Body of pancreas (tissue), 4 donors: ENCODE measurements at regions not wholly inside any gene's neighbourhood (a gene's known extent, or its start where the extent isn't known, plus 50 kb on each side); places are given as distances from the start of the nearest gene placed in this dataset.
"Not testable (repeated sequence)": the region's sequence is repeated elsewhere in the genome, so short reads cannot be mapped to it uniquely, and the experiment has no call there.

Experiments
- ATAC-seq: fragments of 150-250 bp; one replicate; pipeline ENCODE4 v1.9.1; 2016
- DNase-seq, 4 donors: peaks; one replicate each; pipeline ENCODE4 v3.0.0-alpha.2; 2019
- H3K27ac ChIP-seq, 4 donors: fragments of 200-600 bp; sonication (generic); 1 replicate in 3 of 4; 2 replicates in 1 of 4; pipeline versions ENCODE4 v1.5.1 to v1.6.1; 2016 to 2019; ENCODE audit warnings: mild to moderate bottlenecking in 1 of 4, mixed read lengths in 1 of 4, moderate library complexity in 1 of 4
- H3K27me3 ChIP-seq, 2 donors: fragments of 200-600 bp; sonication (generic); one replicate each; pipeline ENCODE4 v1.6.0; 2016; ENCODE audit warnings: mild to moderate bottlenecking in 1 of 2
- H3K36me3 ChIP-seq, 2 donors: fragments of 200-600 bp; sonication (generic); replicated peaks in 1 of 2; 2 replicates each; pipeline ENCODE4 v1.5.1; 2016; ENCODE audit warnings: low read depth in 2 of 2; ENCODE audit not compliant: insufficient read depth in 1 of 2
- H3K4me1 ChIP-seq: fragments of 200-600 bp; sonication (generic); one replicate; pipeline ENCODE4 v1.6.0; 2016
- H3K4me3 ChIP-seq, 2 donors: fragments of 200-600 bp; sonication (generic); 1 replicate in 1 of 2; 2 replicates in 1 of 2; pipeline ENCODE4 v1.5.1; 2016 to 2019
- H3K9me3 ChIP-seq, 3 donors: fragments of 200-600 bp; sonication (generic); 1 replicate in 2 of 3; 2 replicates in 1 of 3; pipeline ENCODE4 v1.5.1; 2016
- POLR2A ChIP-seq, 3 donors: fragments of 450-650 bp; IDR thresholded peaks; one replicate each; pipeline ENCODE4 v1.6.1; 2016; ENCODE audit warnings: antibody characterized with exemption in 3 of 3, mild to moderate bottlenecking in 2 of 3
- WGBS, 2 donors: methylation state at CpG; one replicate each; pipeline ENCODE4 v1.1.5; 2017; 5-methylcytosine and 5-hydroxymethylcytosine counted together
- intact Hi-C: fragments of 100-400 bp; cut with DNase I; formaldehyde crosslinking; loops from one replicate; pipeline ENCODE4 v1.15.1; 2023
- TF ChIP-seq, protein P1 (sequence below), 7 experiments: fragments of 450-650 bp in 4 of 7; fragments of 200-600 bp in 3 of 7; sonication (generic) in 3 of 7; IDR thresholded peaks; one replicate each; pipeline ENCODE4 v1.5.1; 2016 to 2019; ENCODE audit warnings: antibody characterized with exemption in 7 of 7

- Histone ChIP-seq H3K36me3 (no peaks in the 10 kb centered on the region), H3K27ac (no peak overlapping the region), H3K9me3 (no peaks in the 10 kb centered on the region), H3K27me3 (no peaks in the 10 kb centered on the region), H3K4me1 (no peaks in the 10 kb centered on the region), H3K4me3 (no peak overlapping the region)
- WGBS, 2 donors: 58 to 75% methylated on average over 4 of the region's 4 CpGs
- intact Hi-C loops: no loop called here
- no peak for ATAC-seq
- TF ChIP-seq POLR2A (IDR thresholded peaks at IDR 0.05): no peak
- TF ChIP-seq, protein P1, sequence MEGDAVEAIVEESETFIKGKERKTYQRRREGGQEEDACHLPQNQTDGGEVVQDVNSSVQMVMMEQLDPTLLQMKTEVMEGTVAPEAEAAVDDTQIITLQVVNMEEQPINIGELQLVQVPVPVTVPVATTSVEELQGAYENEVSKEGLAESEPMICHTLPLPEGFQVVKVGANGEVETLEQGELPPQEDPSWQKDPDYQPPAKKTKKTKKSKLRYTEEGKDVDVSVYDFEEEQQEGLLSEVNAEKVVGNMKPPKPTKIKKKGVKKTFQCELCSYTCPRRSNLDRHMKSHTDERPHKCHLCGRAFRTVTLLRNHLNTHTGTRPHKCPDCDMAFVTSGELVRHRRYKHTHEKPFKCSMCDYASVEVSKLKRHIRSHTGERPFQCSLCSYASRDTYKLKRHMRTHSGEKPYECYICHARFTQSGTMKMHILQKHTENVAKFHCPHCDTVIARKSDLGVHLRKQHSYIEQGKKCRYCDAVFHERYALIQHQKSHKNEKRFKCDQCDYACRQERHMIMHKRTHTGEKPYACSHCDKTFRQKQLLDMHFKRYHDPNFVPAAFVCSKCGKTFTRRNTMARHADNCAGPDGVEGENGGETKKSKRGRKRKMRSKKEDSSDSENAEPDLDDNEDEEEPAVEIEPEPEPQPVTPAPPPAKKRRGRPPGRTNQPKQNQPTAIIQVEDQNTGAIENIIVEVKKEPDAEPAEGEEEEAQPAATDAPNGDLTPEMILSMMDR (IDR thresholded peaks at IDR 0.05): no peak
- DNase-seq: no peak
These were observed 167.2 kb downstream of the RAMP3 start for GRCh38 chr7:45324683-45325237.

GRCh38 chr7:45325378-45325777 is 167.8 kb downstream of the RAMP3 start:
- H3K9me3 ChIP-seq: no peaks in the 10 kb centered on the region
- H3K4me3 ChIP-seq: no peak overlapping the region
- TF ChIP-seq, protein P1 (IDR thresholded peaks at IDR 0.05): no peak
- TF ChIP-seq POLR2A (IDR thresholded peaks at IDR 0.05): no peak
- intact Hi-C loops: no loop called here
- H3K27ac ChIP-seq: no peak overlapping the region
- no peaks in the 10 kb centered on the region for H3K4me1 ChIP-seq
- no peak for ATAC-seq
- DNase-seq: no peak
- H3K36me3 ChIP-seq: no peaks in the 10 kb centered on the region
- no peaks in the 10 kb centered on the region for H3K27me3 ChIP-seq
- 71 to 82% methylated on average over 2 to 3 of the region's 3 CpGs for WGBS, 2 donors

- ATAC-seq (no peak), DNase-seq (no peak)
- no peaks in the 10 kb centered on the region for H3K36me3 ChIP-seq
- intact Hi-C loops: no loop called here
- no peaks in the 10 kb centered on the region for H3K9me3 ChIP-seq
- TF ChIP-seq POLR2A (IDR thresholded peaks at IDR 0.05): no peak
- TF ChIP-seq, protein P1 (IDR thresholded peaks at IDR 0.05): no peak
- 61 to 64% methylated on average over 5 of the region's 5 CpGs for WGBS, 2 donors
- no peak overlapping the region for H3K27ac ChIP-seq
- no peaks in the 10 kb centered on the region for H3K4me1 ChIP-seq
- no peak overlapping the region for H3K4me3 ChIP-seq
- H3K27me3 ChIP-seq: no peaks in the 10 kb centered on the region
These were observed 170.9 kb downstream of the RAMP3 start for GRCh38 chr7:45328403-45328981.

GRCh38 chr7:45331563-45331962 is 174.0 kb downstream of the RAMP3 start:
- ATAC-seq: no peak
- H3K27ac ChIP-seq: no peak overlapping the region
- no peaks in the 10 kb centered on the region for H3K36me3 ChIP-seq
- intact Hi-C loops: no loop called here
- H3K4me3 ChIP-seq: no peak overlapping the region
- 68 to 79% methylated on average over 1 of the region's 1 CpG for WGBS, 2 donors
- H3K9me3 ChIP-seq: peaks cover 0 to 7% (median 0%) of the 10 kb centered on the region in 3 donors
- no peak for DNase-seq
- TF ChIP-seq, protein P1 (IDR thresholded peaks at IDR 0.05): no peak
- TF ChIP-seq POLR2A (IDR thresholded peaks at IDR 0.05): no peak
- no peaks in the 10 kb centered on the region for H3K27me3 ChIP-seq
- H3K4me1 ChIP-seq: no peaks in the 10 kb centered on the region

DNA sequence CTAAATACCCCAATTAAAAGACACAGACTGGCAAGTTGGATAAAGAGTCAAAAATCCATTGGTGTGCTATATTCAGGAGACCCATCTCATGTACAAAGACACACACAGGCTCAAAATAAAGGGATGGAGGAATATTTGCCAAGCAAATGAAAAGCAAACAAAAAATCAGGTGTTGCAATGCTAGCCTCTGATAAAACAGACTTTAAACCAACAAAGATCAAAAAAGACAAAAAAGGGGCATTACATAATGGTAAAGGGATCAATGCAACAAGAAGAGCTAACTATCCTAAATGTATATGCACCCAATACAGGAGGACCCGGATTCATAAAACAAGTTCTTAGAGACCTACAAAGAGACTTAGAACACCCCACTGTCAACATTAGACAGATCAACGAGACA is 177.4 kb downstream of the RAMP3 start:
- WGBS, 2 donors: 53 to 64% methylated on average over 2 of the region's 2 CpGs
- H3K4me1 ChIP-seq, H3K36me3 ChIP-seq, H3K4me3 ChIP-seq, intact Hi-C loops, H3K27ac ChIP-seq, DNase-seq, H3K9me3 ChIP-seq, H3K27me3 ChIP-seq, ATAC-seq: not testable (repeated sequence)
